ENCODE measurements at regions not wholly inside any gene's neighbourhood (a gene's known extent, or its start where the extent isn't known, plus 50 kb on each side); places are given as distances from the start of the nearest gene placed in this dataset.

- H3K36me3 ChIP-seq = no peaks in the 10 kb centered on the region
- no peak overlapping the region for H3K27ac ChIP-seq
- H3K4me1 ChIP-seq = no peaks in the 10 kb centered on the region
- H3K27me3 ChIP-seq = no peaks in the 10 kb centered on the region
- WGBS, 2 donors = 87 to 96% methylated on average over 1 of the region's 1 CpG
- no peak for DNase-seq
- no peaks in the 10 kb centered on the region for H3K9me3 ChIP-seq
- intact Hi-C loops (cut with DNase I) = no loop called here
- TF ChIP-seq CTCF (IDR thresholded peaks at IDR 0.05) (no peak), POLR2A (IDR thresholded peaks at IDR 0.05) (no peak)
- no peak overlapping the region for H3K4me3 ChIP-seq (replicated peaks in 1 of 3)
Measured at GRCh38 chr1:189175889-189176288, 1301.8 kb downstream of the BRINP3 start.

GRCh38 chr1:189180057-189180456 lies 1297.6 kb downstream of the BRINP3 start:
- Histone ChIP-seq H3K4me1 (no peaks in the 10 kb centered on the region), H3K27ac (no peak overlapping the region), H3K27me3 (no peaks in the 10 kb centered on the region), H3K9me3 (no peaks in the 10 kb centered on the region), H3K36me3 (no peaks in the 10 kb centered on the region), H3K4me3 (replicated peaks in 1 of 3) (no peak overlapping the region)
- no peak for DNase-seq
- intact Hi-C loops (cut with DNase I) = no loop called here
- TF ChIP-seq POLR2A (IDR thresholded peaks at IDR 0.05) = no peak
- TF ChIP-seq CTCF (IDR thresholded peaks at IDR 0.05) = no peak

- WGBS, 2 donors = 67 to 69% methylated on average over 2 of the region's 2 CpGs
- H3K36me3 ChIP-seq = no peaks in the 10 kb centered on the region
- no peaks in the 10 kb centered on the region for H3K9me3 ChIP-seq
- H3K27me3 ChIP-seq = no peaks in the 10 kb centered on the region
- H3K27ac ChIP-seq = no peak overlapping the region
- no peak for DNase-seq
- H3K4me3 ChIP-seq (replicated peaks in 1 of 3) = no peak overlapping the region
- no peaks in the 10 kb centered on the region for H3K4me1 ChIP-seq
- TF ChIP-seq CTCF (IDR thresholded peaks at IDR 0.05) (no peak), POLR2A (IDR thresholded peaks at IDR 0.05) (no peak)
- intact Hi-C loops (cut with DNase I) = no loop called here
Measured at GRCh38 chr1:189185097-189185496, 1292.6 kb downstream of the BRINP3 start.

GRCh38 chr1:189192741-189193520 lies 1284.7 kb downstream of the BRINP3 start:
- no peak overlapping the region for H3K27ac ChIP-seq
- no peaks in the 10 kb centered on the region for H3K27me3 ChIP-seq
- DNase-seq = no peak
- no peak overlapping the region for H3K4me3 ChIP-seq (replicated peaks in 1 of 3)
- TF ChIP-seq CTCF (IDR thresholded peaks at IDR 0.05) (no peak), POLR2A (IDR thresholded peaks at IDR 0.05) (no peak)
- intact Hi-C loops (cut with DNase I) = no loop called here
- H3K9me3 ChIP-seq = no peaks in the 10 kb centered on the region
- no peaks in the 10 kb centered on the region for H3K36me3 ChIP-seq
- no peaks in the 10 kb centered on the region for H3K4me1 ChIP-seq
- 72 to 74% methylated on average over 2 of the region's 2 CpGs for WGBS, 2 donors

- 63 to 65% methylated on average over 2 of the region's 2 CpGs for WGBS, 2 donors
- TF ChIP-seq POLR2A (IDR thresholded peaks at IDR 0.05) (no peak), CTCF (IDR thresholded peaks at IDR 0.05) (no peak)
Measured at GRCh38 chr1:189205863-189206262, 1271.8 kb downstream of the BRINP3 start.

More at GRCh38 chr1:189205863-189206262, 1271.8 kb downstream of the BRINP3 start:
- Histone ChIP-seq H3K4me3 (replicated peaks in 1 of 3) (no peak overlapping the region), H3K27me3 (no peaks in the 10 kb centered on the region), H3K27ac (no peak overlapping the region), H3K9me3 (no peaks in the 10 kb centered on the region), H3K4me1 (no peaks in the 10 kb centered on the region), H3K36me3 (no peaks in the 10 kb centered on the region)
- intact Hi-C loops (cut with DNase I) = no loop called here
- no peak for DNase-seq
